Uterus (tissue), 3 donors: ENCODE measurements at regions not wholly inside any gene's neighbourhood (a gene's known extent, or its start where the extent isn't known, plus 50 kb on each side); places are given as distances from the start of the nearest gene placed in this dataset.

Experiments
- DNase-seq, 2 donors: peaks; one replicate each; pipeline ENCODE4 v3.0.0-alpha.2; 2019 to 2020
- H3K27ac ChIP-seq, 2 donors: fragments of 200-600 bp; sonication (generic); 1 replicate in 1 of 2; 2 replicates in 1 of 2; pipeline ENCODE4 v1.5.1; 2016 to 2018
- H3K27me3 ChIP-seq, 2 donors: fragments of 200-600 bp; sonication (generic); one replicate each; pipeline ENCODE4 v1.5.1; 2018 to 2019; ENCODE audit warnings: control low read depth in 1 of 2
- H3K36me3 ChIP-seq, 2 donors: fragments of 200-600 bp; sonication (generic); one replicate each; pipeline ENCODE4 v1.5.1; 2019; ENCODE audit warnings: control low read depth in 1 of 2
- H3K4me1 ChIP-seq, 2 donors: fragments of 200-600 bp; sonication (generic); one replicate each; pipeline ENCODE4 v1.5.1; 2018 to 2019; ENCODE audit warnings: control low read depth in 1 of 2
- H3K4me3 ChIP-seq, 2 donors: fragments of 200-600 bp; sonication (generic); 1 replicate in 1 of 2; 2 replicates in 1 of 2; pipeline ENCODE4 v1.5.1; 2018 to 2019; ENCODE audit warnings: mild to moderate bottlenecking in 1 of 2
- H3K9me3 ChIP-seq, 2 donors: fragments of 200-600 bp; sonication (generic); one replicate each; pipeline ENCODE4 v1.5.1; 2019; ENCODE audit warnings: control low read depth in 1 of 2
- CTCF ChIP-seq, 4 experiments: fragments of 200-600 bp in 2 of 4; fragments of 450-650 bp in 2 of 4; sonication (generic) in 2 of 4; IDR thresholded peaks; one replicate each; pipeline ENCODE4 v1.5.1; 2016 to 2019; ENCODE audit warnings: antibody characterized with exemption in 4 of 4, mild to moderate bottlenecking in 2 of 4, moderate library complexity in 1 of 4
- POLR2A ChIP-seq, 2 donors: fragments of 450-650 bp; IDR thresholded peaks; one replicate each; pipeline ENCODE4 v1.6.1; 2016; ENCODE audit warnings: antibody characterized with exemption in 2 of 2, mild to moderate bottlenecking in 1 of 2, moderate library complexity in 1 of 2
- intact Hi-C: fragments of 100-400 bp; cut with DNase I; formaldehyde crosslinking; loops from one replicate; pipeline ENCODE4 v1.15.1; 2023; ENCODE audit warnings: low total_unique reads
- donor health status: DM: yes; HTN: yes; CAD: no.

- Histone ChIP-seq H3K4me3 (no peak overlapping the region), H3K9me3 (peaks cover 0 to 3% of the 10 kb centered on the region in 2 donors), H3K4me1 (no peaks in the 10 kb centered on the region), H3K36me3 (no peaks in the 10 kb centered on the region), H3K27me3 (no peaks in the 10 kb centered on the region), H3K27ac (no peak overlapping the region)
- intact Hi-C loops: no loop called here
- TF ChIP-seq POLR2A (IDR thresholded peaks at IDR 0.05): no peak
- TF ChIP-seq CTCF (IDR thresholded peaks at IDR 0.05): no peak
- DNase-seq: no peak
Measured at GRCh38 chr2:117485588-117485987, 328.9 kb upstream of the DDX18 start.

- TF ChIP-seq POLR2A (IDR thresholded peaks at IDR 0.05): no peak
- no peak for TF ChIP-seq CTCF (IDR thresholded peaks at IDR 0.05)
- intact Hi-C loops: no loop called here
- Histone ChIP-seq H3K27me3 (no peaks in the 10 kb centered on the region), H3K4me1 (no peaks in the 10 kb centered on the region), H3K4me3 (no peak overlapping the region), H3K36me3 (no peaks in the 10 kb centered on the region), H3K27ac (no peak overlapping the region), H3K9me3 (peaks cover 0 to 3% of the 10 kb centered on the region in 2 donors)
- DNase-seq: no peak
Measured at GRCh38 chr2:117486081-117486480, 328.4 kb upstream of the DDX18 start.

- H3K36me3 ChIP-seq: no peaks in the 10 kb centered on the region
- H3K4me3 ChIP-seq: no peak overlapping the region
- H3K27me3 ChIP-seq: no peaks in the 10 kb centered on the region
- H3K27ac ChIP-seq: no peak overlapping the region
- DNase-seq: no peak
- H3K9me3 ChIP-seq: no peaks in the 10 kb centered on the region
- no peaks in the 10 kb centered on the region for H3K4me1 ChIP-seq
- TF ChIP-seq POLR2A (IDR thresholded peaks at IDR 0.05) (no peak), CTCF (IDR thresholded peaks at IDR 0.05) (no peak)
- intact Hi-C loops: no loop called here
Measured at GRCh38 chr2:117492209-117492851, 322.2 kb upstream of the DDX18 start.

GRCh38 chr2:117500721-117501120 lies 313.8 kb upstream of the DDX18 start:
- Histone ChIP-seq H3K27me3 (no peaks in the 10 kb centered on the region), H3K9me3 (no peaks in the 10 kb centered on the region), H3K27ac (no peak overlapping the region), H3K4me1 (no peaks in the 10 kb centered on the region), H3K4me3 (no peak overlapping the region), H3K36me3 (no peaks in the 10 kb centered on the region)
- no peak for TF ChIP-seq CTCF (IDR thresholded peaks at IDR 0.05)
- no peak for TF ChIP-seq POLR2A (IDR thresholded peaks at IDR 0.05)
- intact Hi-C loops: no loop called here
- no peak for DNase-seq

GRCh38 chr2:117502121-117502520 lies 312.4 kb upstream of the DDX18 start:
- TF ChIP-seq POLR2A (IDR thresholded peaks at IDR 0.05): no peak
- no peak for TF ChIP-seq CTCF (IDR thresholded peaks at IDR 0.05)
- H3K4me1 ChIP-seq: no peaks in the 10 kb centered on the region
- H3K27ac ChIP-seq: no peak overlapping the region
- H3K4me3 ChIP-seq: no peak overlapping the region
- no peaks in the 10 kb centered on the region for H3K9me3 ChIP-seq
- intact Hi-C loops: no loop called here
- no peaks in the 10 kb centered on the region for H3K27me3 ChIP-seq
- DNase-seq: no peak
- no peaks in the 10 kb centered on the region for H3K36me3 ChIP-seq
